Effector CD8-positive, alpha-beta T cell (primary cell): ENCODE measurements at regions not wholly inside any gene's neighbourhood (a gene's known extent, or its start where the extent isn't known, plus 50 kb on each side); places are given as distances from the start of the nearest gene placed in this dataset.
"Not testable (repeated sequence)": the region's sequence is repeated elsewhere in the genome, so short reads cannot be mapped to it uniquely, and the experiment has no call there.

Experiments
- DNase-seq: peaks from one replicate; lab custom pipeline; 2025; lab: John Stamatoyannopoulos, UW

GRCh38 chr21:28283641-28284490 lies 708.8 kb downstream of the LTN1 start:
- no peak for DNase-seq

GRCh38 chr21:28282833-28283232 lies 709.8 kb downstream of the LTN1 start:
- DNase-seq: no peak

- DNase-seq: not testable (repeated sequence)
Measured at GRCh38 chr21:28281357-28281756, 711.3 kb downstream of the LTN1 start.

GRCh38 chr21:28280611-28281010 lies 712.1 kb downstream of the LTN1 start:
- no peak for DNase-seq

- no peak for DNase-seq
Measured at GRCh38 chr21:28277324-28277723, 715.4 kb downstream of the LTN1 start.

GRCh38 chr21:28272272-28272992 lies 720.2 kb downstream of the LTN1 start:
- no peak for DNase-seq

GRCh38 chr21:28269173-28269572 lies 723.5 kb downstream of the LTN1 start:
- no peak for DNase-seq

GRCh38 chr21:28268685-28269084 lies 724.0 kb downstream of the LTN1 start:
- DNase-seq: no peak

- no peak for DNase-seq
Measured at GRCh38 chr21:28267449-28267848, 725.2 kb downstream of the LTN1 start.

- DNase-seq: no peak
Measured at GRCh38 chr21:28266061-28266460, 726.6 kb downstream of the LTN1 start.

GRCh38 chr21:28263974-28264373 lies 728.7 kb downstream of the LTN1 start:
- DNase-seq: no peak

GRCh38 chr21:28261298-28261697 lies 731.4 kb downstream of the LTN1 start:
- no peak for DNase-seq

GRCh38 chr21:28257276-28257675 lies 735.4 kb downstream of the LTN1 start:
- no peak for DNase-seq

- DNase-seq: no peak
Measured at GRCh38 chr21:28256837-28257236, 735.8 kb downstream of the LTN1 start.

GRCh38 chr21:28256420-28256831 lies 736.3 kb downstream of the LTN1 start:
- no peak for DNase-seq

GRCh38 chr21:28253961-28254360 lies 738.7 kb downstream of the LTN1 start:
- no peak for DNase-seq

GRCh38 chr21:28253338-28253737 lies 739.3 kb downstream of the LTN1 start:
- no peak for DNase-seq

- DNase-seq: no peak
Measured at GRCh38 chr21:28252928-28253327, 739.7 kb downstream of the LTN1 start.

- DNase-seq: no peak
Measured at GRCh38 chr21:28250946-28251345, 741.7 kb downstream of the LTN1 start.

GRCh38 chr21:28247454-28248020 lies 745.1 kb downstream of the LTN1 start:
- no peak for DNase-seq

- DNase-seq: no peak
Measured at GRCh38 chr21:28240586-28240985, 752.1 kb downstream of the LTN1 start.

- DNase-seq: no peak
Measured at GRCh38 chr21:28239340-28239739, 753.3 kb downstream of the LTN1 start.

GRCh38 chr21:28237661-28238060 lies 755.0 kb downstream of the LTN1 start:
- no peak for DNase-seq
